OCI-LY1 (cell line): ENCODE measurements at regions not wholly inside any gene's neighbourhood (a gene's known extent, or its start where the extent isn't known, plus 50 kb on each side); places are given as distances from the start of the nearest gene placed in this dataset.

Experiments used
- H2AFZ ChIP-seq: fragments of 200-600 bp; sonication (generic), shearing (Covaris generic); 2 replicates; pipeline ENCODE4 v1.6.0; 2014; ENCODE audit warnings: antibody characterized with exemption, mild to moderate bottlenecking, low read length
- H3F3A ChIP-seq: fragments of 200-600 bp; sonication (generic), shearing (Covaris generic); 2 replicates; pipeline ENCODE4 v1.6.0; 2014; ENCODE audit warnings: mild to moderate bottlenecking, antibody characterized with exemption, low read length, moderate library complexity; ENCODE audit not compliant: insufficient read depth
- H3K27ac ChIP-seq: fragments of 200-600 bp; sonication (generic); 2 replicates; pipeline ENCODE4 v1.5.1; 2014; ENCODE audit warnings: low read length, mixed run types, mild to moderate bottlenecking, low read depth; ENCODE audit not compliant: poor library complexity, severe bottlenecking
- H3K27me3 ChIP-seq: fragments of 200-600 bp; sonication (generic); 2 replicates; pipeline ENCODE4 v1.6.0; 2014; ENCODE audit warnings: antibody characterized with exemption, mild to moderate bottlenecking, low read length, moderate library complexity; ENCODE audit not compliant: insufficient read depth
- H3K36me3 ChIP-seq: fragments of 200-600 bp; sonication (generic); 2 replicates; pipeline ENCODE4 v1.6.1; 2014; ENCODE audit warnings: mild to moderate bottlenecking, antibody characterized with exemption, low read length, moderate library complexity, mixed read lengths; ENCODE audit not compliant: insufficient read depth
- H3K4me1 ChIP-seq: fragments of 200-600 bp; sonication (generic); 2 replicates; pipeline ENCODE4 v1.5.1; 2014; ENCODE audit warnings: mild to moderate bottlenecking, low read length, moderate library complexity; ENCODE audit not compliant: insufficient read depth, severe bottlenecking
- H3K4me2 ChIP-seq: fragments of 200-600 bp; sonication (generic), shearing (Covaris generic); 2 replicates; pipeline ENCODE4 v1.6.1; 2014; ENCODE audit warnings: low read length
- H3K4me3 ChIP-seq: fragments of 200-600 bp; sonication (generic); 2 replicates; pipeline ENCODE4 v1.5.1; 2014; ENCODE audit warnings: low read length, low read depth, mild to moderate bottlenecking, mixed read lengths; ENCODE audit not compliant: poor library complexity, severe bottlenecking
- H3K79me2 ChIP-seq: fragments of 200-600 bp; shearing (Covaris generic); 2 replicates; pipeline ENCODE4 v1.6.1; 2016; ENCODE audit warnings: mixed run types, low read length, mixed read lengths; ENCODE audit not compliant: insufficient read depth
- H3K9ac ChIP-seq: fragments of 200-600 bp; sonication (generic), shearing (Covaris generic); 2 replicates; pipeline ENCODE4 v1.6.1; 2014; ENCODE audit warnings: mild to moderate bottlenecking, low read length, mixed read lengths
- H3K9me2 ChIP-seq: fragments of 200-600 bp; sonication (generic), shearing (Covaris generic); 2 replicates; pipeline ENCODE4 v1.6.1; 2014; ENCODE audit warnings: low read depth, mild to moderate bottlenecking, low read length, mixed read lengths
- H3K9me3 ChIP-seq: fragments of 200-600 bp; shearing (Covaris generic); 2 replicates; pipeline ENCODE4 v1.6.1; 2014; ENCODE audit warnings: low read length, mixed read lengths
- H4K20me1 ChIP-seq: fragments of 200-600 bp; sonication (generic), shearing (Covaris generic); 2 replicates; pipeline ENCODE4 v1.6.0; 2016; ENCODE audit warnings: mild to moderate bottlenecking, low read length; ENCODE audit not compliant: insufficient read depth
- CTCF ChIP-seq: fragments of 200-600 bp; sonication (generic), shearing (Covaris generic); IDR thresholded peaks from 2 replicates; pipeline ENCODE4 v1.5.1; 2017; ENCODE audit warnings: mild to moderate bottlenecking, antibody characterized with exemption, low read length, moderate library complexity, mixed read lengths
- EZH2 ChIP-seq: fragments of 200-600 bp; sonication (generic), shearing (Covaris generic); IDR thresholded peaks from 2 replicates; pipeline ENCODE4 v1.8.0; 2017; ENCODE audit warnings: borderline replicate concordance, mixed run types, mild to moderate bottlenecking, antibody characterized with exemption, low read length, moderate library complexity, mixed read lengths

DNA sequence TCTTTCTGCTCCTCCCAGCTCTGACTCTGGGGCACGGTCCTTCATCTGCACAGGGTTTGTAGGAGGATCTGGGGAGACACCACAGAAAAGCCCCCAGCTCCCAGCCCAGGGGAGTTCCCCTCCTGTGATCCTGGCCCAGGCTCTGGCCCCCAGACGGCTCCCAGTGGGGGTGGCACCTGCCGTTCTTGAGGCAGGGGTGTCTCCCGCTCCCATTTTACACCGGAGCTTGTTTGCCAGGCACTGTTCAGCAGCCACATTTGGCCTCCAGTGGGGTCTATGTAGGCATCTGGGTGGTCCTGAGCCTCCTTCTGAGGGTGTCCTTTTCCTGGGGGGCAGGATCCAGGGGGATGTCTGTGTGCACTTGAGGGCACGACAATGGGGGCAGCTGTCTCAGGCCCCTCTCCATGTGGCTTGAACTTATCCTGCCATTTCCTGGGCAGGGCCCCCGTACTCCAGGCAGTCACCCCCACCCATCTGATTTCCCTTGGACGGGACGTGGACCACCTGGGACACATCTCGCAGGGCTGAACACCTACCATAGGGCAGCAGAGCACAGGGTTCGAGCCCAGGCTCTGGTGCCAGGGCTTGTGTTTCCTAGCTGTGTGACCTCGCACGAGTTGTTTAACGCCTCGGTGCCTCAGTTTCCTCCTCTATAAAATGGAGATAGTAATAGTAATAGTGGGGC lies 275.0 kb upstream of the MVB12B start:
- Histone ChIP-seq H3K9ac (no peak overlapping the region), H3K36me3 (no peaks in the 10 kb centered on the region), H3F3A (no peaks in the 10 kb centered on the region), H3K4me3 (no peak overlapping the region), H3K79me2 (no peaks in the 10 kb centered on the region), H3K4me1 (no peaks in the 10 kb centered on the region), H3K9me2 (no peaks in the 10 kb centered on the region), H3K27me3 (no peaks in the 10 kb centered on the region), H3K27ac (no peak overlapping the region), H4K20me1 (no peaks in the 10 kb centered on the region), H3K9me3 (no peaks in the 10 kb centered on the region), H2AFZ (no peak overlapping the region), H3K4me2 (no peak overlapping the region)
- no peak for TF ChIP-seq EZH2

- H3K9me2 ChIP-seq: no peaks in the 10 kb centered on the region
- H3K27ac ChIP-seq: no peak overlapping the region
- H3K79me2 ChIP-seq: no peaks in the 10 kb centered on the region
- H3K9ac ChIP-seq: no peak overlapping the region
- no peaks in the 10 kb centered on the region for H3K9me3 ChIP-seq
- H3K4me2 ChIP-seq: no peak overlapping the region
- no peaks in the 10 kb centered on the region for H3K4me1 ChIP-seq
- TF ChIP-seq EZH2 (no peak), CTCF (no peak)
- H4K20me1 ChIP-seq: no peaks in the 10 kb centered on the region
- H3K27me3 ChIP-seq: no peaks in the 10 kb centered on the region
- H3F3A ChIP-seq: no peaks in the 10 kb centered on the region
- H3K4me3 ChIP-seq: no peak overlapping the region
- no peak overlapping the region for H2AFZ ChIP-seq
- H3K36me3 ChIP-seq: no peaks in the 10 kb centered on the region
Measured at GRCh38 chr9:126052791-126053190, 273.8 kb upstream of the MVB12B start.

- no peaks in the 10 kb centered on the region for H3K79me2 ChIP-seq
- no peaks in the 10 kb centered on the region for H3K9me2 ChIP-seq
- H3F3A ChIP-seq: no peaks in the 10 kb centered on the region
- H3K36me3 ChIP-seq: no peaks in the 10 kb centered on the region
- no peaks in the 10 kb centered on the region for H3K27me3 ChIP-seq
- H4K20me1 ChIP-seq: no peaks in the 10 kb centered on the region
- no peaks in the 10 kb centered on the region for H3K9me3 ChIP-seq
- no peak overlapping the region for H3K27ac ChIP-seq
- no peak overlapping the region for H3K4me3 ChIP-seq
- no peak overlapping the region for H3K9ac ChIP-seq
- TF ChIP-seq CTCF (no peak), EZH2 (no peak)
- no peaks in the 10 kb centered on the region for H3K4me1 ChIP-seq
- H3K4me2 ChIP-seq: no peak overlapping the region
- H2AFZ ChIP-seq: no peak overlapping the region
Measured at GRCh38 chr9:126053913-126054312, 272.7 kb upstream of the MVB12B start.

DNA sequence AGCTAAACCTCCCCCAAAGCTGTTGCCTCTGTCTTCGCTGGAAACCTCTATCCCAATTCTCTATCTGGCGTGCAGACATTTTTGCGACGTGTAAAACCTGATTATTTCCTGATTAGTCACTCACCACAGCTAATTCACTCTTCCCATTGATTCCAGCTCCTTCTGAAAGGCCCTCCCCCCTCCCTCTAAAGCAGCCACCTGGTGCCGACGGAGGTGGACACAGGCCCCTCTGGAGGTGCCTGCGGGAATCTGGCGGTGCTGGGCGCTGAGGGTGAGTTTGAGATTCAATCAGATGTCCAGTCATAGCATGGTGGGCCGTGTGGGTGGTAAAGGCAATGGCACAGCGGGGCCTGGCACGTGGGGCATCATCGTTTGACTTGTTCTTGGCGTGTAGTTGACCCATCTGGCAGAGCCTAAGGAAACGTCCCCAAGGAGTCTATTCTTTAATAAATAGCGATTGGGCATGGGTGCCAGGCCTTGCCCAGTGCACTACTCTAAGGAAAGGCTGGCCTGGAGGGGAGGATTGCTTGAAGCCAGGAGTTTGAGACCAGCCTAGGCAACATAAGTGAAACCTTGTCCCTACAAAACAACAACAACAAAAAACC lies 271.1 kb upstream of the MVB12B start:
- TF ChIP-seq CTCF (no peak), EZH2 (no peak)
- Histone ChIP-seq H3K9me2 (no peaks in the 10 kb centered on the region), H4K20me1 (no peaks in the 10 kb centered on the region), H3K4me1 (no peaks in the 10 kb centered on the region), H3K27me3 (no peaks in the 10 kb centered on the region), H3K9ac (no peak overlapping the region), H3K4me3 (no peak overlapping the region), H3K79me2 (no peaks in the 10 kb centered on the region), H3K27ac (no peak overlapping the region), H3K4me2 (no peak overlapping the region), H2AFZ (no peak overlapping the region), H3K36me3 (no peaks in the 10 kb centered on the region), H3F3A (no peaks in the 10 kb centered on the region), H3K9me3 (no peaks in the 10 kb centered on the region)
